ENCODE measurements at regions not wholly inside any gene's neighbourhood (a gene's known extent, or its start where the extent isn't known, plus 50 kb on each side); places are given as distances from the start of the nearest gene placed in this dataset.

GRCh38 chr5:167447466-167448375 is 843.7 kb upstream of the WWC1 start:
- H3K4me3 ChIP-seq (ENCODE audit: low read depth in 1 of 3, low read length in 3 of 3): no peak overlapping the region
- H3K9me3 ChIP-seq (ENCODE audit: control insufficient read depth in 4 of 4, low read length in 3 of 4): no peaks in the 10 kb centered on the region
- TF ChIP-seq HNF4G (IDR thresholded peaks at IDR 0.05) (no peak), REST (IDR thresholded peaks at IDR 0.05) (no peak), ZBTB33 (IDR thresholded peaks at IDR 0.05) (no peak), FOXA2 (IDR thresholded peaks at IDR 0.05) (no peak), MAX (IDR thresholded peaks at IDR 0.05) (no peak), JUND (IDR thresholded peaks at IDR 0.05) (no peak)
- no peak overlapping the region for H3K9ac ChIP-seq (ENCODE audit: low read depth in 1 of 2, low read length in 2 of 2)
- no peaks in the 10 kb centered on the region for H3K27me3 ChIP-seq (ENCODE audit: control insufficient read depth in 4 of 4, insufficient read depth in 4 of 4, low read length in 3 of 4)
- H3K36me3 ChIP-seq (ENCODE audit: control insufficient read depth in 4 of 4, insufficient read depth in 3 of 4, low read depth in 1 of 4, low read length in 3 of 4): no peaks in the 10 kb centered on the region
- peaks cover 0 to 7% (median 6%) of the 10 kb centered on the region in 4 donors for H3K4me1 ChIP-seq (ENCODE audit: control insufficient read depth in 4 of 4, insufficient read depth in 4 of 4, low read length in 3 of 4)
- 81% methylated on average over 8 of the region's 8 CpGs for WGBS
- DNase-seq (ENCODE audit: low spot score): no peak
- no peak overlapping the region for H3K27ac ChIP-seq (ENCODE audit: low read depth in 1 of 2, low read length in 2 of 2)

- peaks cover 0 to under 1% (median under 1%) of the 10 kb centered on the region in 4 donors for H3K4me1 ChIP-seq (ENCODE audit: control insufficient read depth in 4 of 4, insufficient read depth in 4 of 4, low read length in 3 of 4)
- H3K9me3 ChIP-seq (ENCODE audit: control insufficient read depth in 4 of 4, low read length in 3 of 4): no peaks in the 10 kb centered on the region
- 65% methylated on average over 7 of the region's 7 CpGs for WGBS
- no peak for DNase-seq (ENCODE audit: low spot score)
- H3K4me3 ChIP-seq (ENCODE audit: low read depth in 1 of 3, low read length in 3 of 3): no peak overlapping the region
- H3K36me3 ChIP-seq (ENCODE audit: control insufficient read depth in 4 of 4, insufficient read depth in 3 of 4, low read depth in 1 of 4, low read length in 3 of 4): no peaks in the 10 kb centered on the region
- H3K9ac ChIP-seq (ENCODE audit: low read depth in 1 of 2, low read length in 2 of 2): no peak overlapping the region
- H3K27ac ChIP-seq (ENCODE audit: low read depth in 1 of 2, low read length in 2 of 2): no peak overlapping the region
- H3K27me3 ChIP-seq (ENCODE audit: control insufficient read depth in 4 of 4, insufficient read depth in 4 of 4, low read length in 3 of 4): no peaks in the 10 kb centered on the region
- TF ChIP-seq EGR1 (IDR thresholded peaks at IDR 0.05; ENCODE audit: low read depth in 2 of 2): no peak
- no peak for TF ChIP-seq YY1 (IDR thresholded peaks at IDR 0.05)
- no peak for TF ChIP-seq HNF4A (conservative IDR thresholded peaks at IDR 0.05)
- no peak for TF ChIP-seq NR2F2 (IDR thresholded peaks at IDR 0.05)
- TF ChIP-seq FOXA1 (IDR thresholded peaks at IDR 0.05): no peak
- TF ChIP-seq RAD21 (IDR thresholded peaks at IDR 0.05): no peak
- TF ChIP-seq REST (IDR thresholded peaks at IDR 0.05): no peak
- no peak for TF ChIP-seq CTCF (IDR thresholded peaks at IDR 0.05; ENCODE audit: low read depth, low read length, missing input control)
- TF ChIP-seq ZBTB33 (IDR thresholded peaks at IDR 0.05): no peak
- no peak for TF ChIP-seq GABPA (IDR thresholded peaks at IDR 0.05 in 1 of 2, conservative IDR thresholded peaks at IDR 0.05 in 1 of 2)
- no peak for TF ChIP-seq TAF1 (conservative IDR thresholded peaks at IDR 0.05)
- TF ChIP-seq FOXA2 (IDR thresholded peaks at IDR 0.05): no peak
- no peak for TF ChIP-seq ATF3 (IDR thresholded peaks at IDR 0.05)
- no peak for TF ChIP-seq SP1 (IDR thresholded peaks at IDR 0.05)
- TF ChIP-seq MAX (IDR thresholded peaks at IDR 0.05): no peak
These were observed 843.1 kb upstream of the WWC1 start for GRCh38 chr5:167448376-167448775.

Data from liver (tissue), 8 donors.